ENCODE measurements at regions not wholly inside any gene's neighbourhood (a gene's known extent, or its start where the extent isn't known, plus 50 kb on each side); places are given as distances from the start of the nearest gene placed in this dataset.

- H3K27ac ChIP-seq: no peak overlapping the region
- no peaks in the 10 kb centered on the region for H3K9me3 ChIP-seq
- H3K4me1 ChIP-seq: no peaks in the 10 kb centered on the region
- no peaks in the 10 kb centered on the region for H3K27me3 ChIP-seq
- TF ChIP-seq CTCF (IDR thresholded peaks at IDR 0.05) (no peak), POLR2A (IDR thresholded peaks at IDR 0.05) (no peak)
- H3K4me3 ChIP-seq: no peak overlapping the region
- H3K36me3 ChIP-seq: no peaks in the 10 kb centered on the region
- no peak for DNase-seq
Observed at GRCh38 chr17:33858121-33858520, 397.0 kb upstream of the CCL2 start.

GRCh38 chr17:33858682-33859081 lies 396.4 kb upstream of the CCL2 start:
- Histone ChIP-seq H3K27me3 (no peaks in the 10 kb centered on the region), H3K9me3 (no peaks in the 10 kb centered on the region), H3K27ac (no peak overlapping the region), H3K36me3 (no peaks in the 10 kb centered on the region), H3K4me3 (no peak overlapping the region), H3K4me1 (no peaks in the 10 kb centered on the region)
- no peak for TF ChIP-seq CTCF (IDR thresholded peaks at IDR 0.05)
- TF ChIP-seq POLR2A (IDR thresholded peaks at IDR 0.05): no peak
- DNase-seq: no peak

- Histone ChIP-seq H3K36me3 (no peaks in the 10 kb centered on the region), H3K4me1 (no peaks in the 10 kb centered on the region), H3K27me3 (no peaks in the 10 kb centered on the region), H3K4me3 (no peak overlapping the region), H3K9me3 (no peaks in the 10 kb centered on the region), H3K27ac (no peak overlapping the region)
- DNase-seq: no peak
- TF ChIP-seq CTCF (IDR thresholded peaks at IDR 0.05): no peak
- no peak for TF ChIP-seq POLR2A (IDR thresholded peaks at IDR 0.05)
Observed at GRCh38 chr17:33862772-33863602, 392.1 kb upstream of the CCL2 start.

- no peaks in the 10 kb centered on the region for H3K9me3 ChIP-seq
- H3K27ac ChIP-seq: no peak overlapping the region
- H3K4me3 ChIP-seq: no peak overlapping the region
- H3K4me1 ChIP-seq: no peaks in the 10 kb centered on the region
- TF ChIP-seq CTCF (IDR thresholded peaks at IDR 0.05) (no peak), POLR2A (IDR thresholded peaks at IDR 0.05) (no peak)
- no peaks in the 10 kb centered on the region for H3K36me3 ChIP-seq
- no peak for DNase-seq
- H3K27me3 ChIP-seq: no peaks in the 10 kb centered on the region
Observed at GRCh38 chr17:33864758-33865229, 390.3 kb upstream of the CCL2 start.

GRCh38 chr17:33868899-33869298 lies 386.2 kb upstream of the CCL2 start:
- H3K4me3 ChIP-seq: no peak overlapping the region
- TF ChIP-seq CTCF (IDR thresholded peaks at IDR 0.05) (no peak), POLR2A (IDR thresholded peaks at IDR 0.05) (no peak)
- no peaks in the 10 kb centered on the region for H3K27me3 ChIP-seq
- no peaks in the 10 kb centered on the region for H3K4me1 ChIP-seq
- no peaks in the 10 kb centered on the region for H3K36me3 ChIP-seq
- DNase-seq: no peak
- no peaks in the 10 kb centered on the region for H3K9me3 ChIP-seq
- no peak overlapping the region for H3K27ac ChIP-seq

All from Peyer's patch (tissue), 4 donors.